AG04450 (cell line): ENCODE measurements at regions not wholly inside any gene's neighbourhood (a gene's known extent, or its start where the extent isn't known, plus 50 kb on each side); places are given as distances from the start of the nearest gene placed in this dataset.

Source experiments
- CTCF ChIA-PET: fragments of 300-600, 350-600 bp; formaldehyde crosslinking; extraction: SDS; loops from one replicate; lab custom pipeline; 2022; ENCODE audit warnings: antibody characterized with exemption, inconsistent platforms; lab: Charles Lee
- POLR2A ChIA-PET: fragments of 350-600 bp; formaldehyde crosslinking; extraction: SDS; loops from one replicate; lab custom pipeline; 2021; ENCODE audit warnings: antibody characterized with exemption, inconsistent platforms; lab: Yijun Ruan, JAX
- DNase-seq: peaks from one replicate; pipeline ENCODE4 v3.0.0-alpha.2; 2011; ENCODE audit warnings: low read depth, low spot score
- H3K27ac ChIP-seq: one replicate; pipeline ENCODE4 v1.5.1; 2012; ENCODE audit warnings: low read depth, low read length, control low read depth
- H3K27me3 ChIP-seq: one replicate; pipeline ENCODE4 v1.6.0; 2012; ENCODE audit warnings: low read length; ENCODE audit not compliant: control insufficient read depth, insufficient read depth
- H3K4me3 ChIP-seq: 2 replicates; pipeline ENCODE4 v1.5.1; 2011; ENCODE audit warnings: mild to moderate bottlenecking, low read depth, low read length, control low read depth
- H3K9me3 ChIP-seq: 2 replicates; pipeline ENCODE4 v1.5.1; 2012; ENCODE audit warnings: low read length; ENCODE audit not compliant: control insufficient read depth, insufficient read depth
- TF ChIP-seq, protein P1 (sequence below): IDR thresholded peaks from 2 replicates; pipeline ENCODE4 v1.5.1; 2011; ENCODE audit warnings: low read depth, low read length, control low read depth, inconsistent platforms

DNA sequence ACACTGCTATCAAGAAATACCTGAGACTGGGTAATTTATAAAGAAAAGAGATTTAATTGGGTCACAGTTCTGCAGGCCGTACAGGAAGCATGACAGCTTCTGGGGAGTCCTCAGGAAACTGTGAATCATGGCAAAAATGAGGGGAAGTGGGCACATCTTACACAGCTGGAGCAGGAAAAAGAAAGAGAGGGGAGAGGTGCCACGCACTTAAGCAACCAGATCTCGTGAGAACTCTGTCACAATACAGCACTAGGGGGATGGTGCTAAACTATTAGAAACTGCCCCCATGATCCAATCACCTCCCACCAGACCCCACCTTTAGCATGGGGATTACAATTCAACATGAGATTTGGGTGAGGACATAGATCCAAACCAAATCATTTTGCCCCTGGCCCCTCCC lies 105.5 kb upstream of the CPLX2 start:
- POLR2A ChIA-PET, result no interaction called here
- TF ChIP-seq, protein P1, sequence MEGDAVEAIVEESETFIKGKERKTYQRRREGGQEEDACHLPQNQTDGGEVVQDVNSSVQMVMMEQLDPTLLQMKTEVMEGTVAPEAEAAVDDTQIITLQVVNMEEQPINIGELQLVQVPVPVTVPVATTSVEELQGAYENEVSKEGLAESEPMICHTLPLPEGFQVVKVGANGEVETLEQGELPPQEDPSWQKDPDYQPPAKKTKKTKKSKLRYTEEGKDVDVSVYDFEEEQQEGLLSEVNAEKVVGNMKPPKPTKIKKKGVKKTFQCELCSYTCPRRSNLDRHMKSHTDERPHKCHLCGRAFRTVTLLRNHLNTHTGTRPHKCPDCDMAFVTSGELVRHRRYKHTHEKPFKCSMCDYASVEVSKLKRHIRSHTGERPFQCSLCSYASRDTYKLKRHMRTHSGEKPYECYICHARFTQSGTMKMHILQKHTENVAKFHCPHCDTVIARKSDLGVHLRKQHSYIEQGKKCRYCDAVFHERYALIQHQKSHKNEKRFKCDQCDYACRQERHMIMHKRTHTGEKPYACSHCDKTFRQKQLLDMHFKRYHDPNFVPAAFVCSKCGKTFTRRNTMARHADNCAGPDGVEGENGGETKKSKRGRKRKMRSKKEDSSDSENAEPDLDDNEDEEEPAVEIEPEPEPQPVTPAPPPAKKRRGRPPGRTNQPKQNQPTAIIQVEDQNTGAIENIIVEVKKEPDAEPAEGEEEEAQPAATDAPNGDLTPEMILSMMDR, result no peak

DNA sequence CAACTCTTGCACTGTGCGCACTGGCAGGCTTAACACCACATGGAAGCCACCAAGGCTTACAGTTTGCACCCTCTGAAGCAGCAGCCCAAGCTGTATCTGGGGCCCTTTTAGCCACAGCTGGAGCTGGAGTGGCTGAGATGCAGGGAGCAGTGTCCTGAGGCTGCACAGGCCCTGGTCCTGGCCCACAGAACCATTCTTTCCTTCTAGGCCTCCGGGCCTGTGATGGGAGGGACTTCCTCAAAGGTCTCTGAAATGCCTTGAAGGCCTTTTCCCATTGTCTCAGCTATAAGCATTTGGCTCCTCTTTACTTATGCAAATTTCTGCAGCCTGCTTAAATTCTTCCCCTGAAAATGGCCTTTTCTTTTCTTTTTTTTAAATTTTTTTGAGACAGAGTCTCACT lies 104.4 kb upstream of the CPLX2 start:
- H3K27ac ChIP-seq, result no peak overlapping the region
- H3K27me3 ChIP-seq, result no peaks in the 10 kb centered on the region
- H3K4me3 ChIP-seq, result no peak overlapping the region
- POLR2A ChIA-PET, result no interaction called here
- no peaks in the 10 kb centered on the region; the same call in 1 of the 2 replicates for H3K9me3 ChIP-seq
- TF ChIP-seq, protein P1, result no peak
- DNase-seq, result no peak
- CTCF ChIA-PET, result no interaction called here

More for the DNA sequence above, 105.5 kb upstream of the CPLX2 start:
- Histone ChIP-seq H3K27me3 (no peaks in the 10 kb centered on the region), H3K9me3 (no peaks in the 10 kb centered on the region; the same call in 1 of the 2 replicates), H3K4me3 (no peak overlapping the region), H3K27ac (no peak overlapping the region)
- no peak for DNase-seq
- CTCF ChIA-PET, result no interaction called here

DNA sequence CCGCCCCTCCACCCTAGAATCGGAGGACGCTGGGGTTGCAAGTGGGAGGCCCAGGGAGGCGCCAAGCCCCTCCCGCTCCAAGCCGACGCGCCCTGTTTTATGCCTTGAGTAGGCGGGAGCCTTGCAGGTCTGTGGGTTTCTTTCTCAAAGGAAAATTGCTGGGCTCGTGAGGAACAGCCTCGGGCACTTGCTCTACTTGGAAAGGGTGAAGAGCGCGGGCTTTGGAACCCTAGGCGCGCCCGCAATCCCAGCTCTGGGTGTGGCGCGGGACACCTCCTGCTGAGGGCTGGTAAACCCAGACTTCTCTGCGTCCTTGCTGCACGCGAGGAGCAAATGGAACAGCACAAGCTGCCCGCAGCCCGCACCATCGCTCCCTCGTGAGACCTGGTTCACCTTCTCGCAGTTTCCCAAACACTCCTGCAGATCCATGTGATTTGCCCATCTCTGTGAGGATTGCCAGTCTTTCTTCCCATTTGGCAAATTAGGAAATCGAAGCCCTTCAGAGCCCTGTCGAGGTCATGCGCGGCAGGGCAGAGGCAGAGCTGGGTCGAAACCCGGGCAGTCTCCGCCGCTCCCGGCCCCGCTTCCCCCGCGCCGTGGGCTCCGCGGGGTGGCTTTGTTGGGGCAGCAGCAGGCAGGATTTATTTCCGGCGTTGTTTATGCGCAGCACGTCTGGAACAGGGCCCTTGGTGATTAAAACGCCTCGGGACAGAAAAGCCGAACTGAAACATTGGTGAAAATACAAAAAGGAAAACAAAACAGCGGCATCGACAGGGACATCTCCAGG lies 98.4 kb upstream of the CPLX2 start:
- ChIA-PET CTCF (no interaction called here), POLR2A (no interaction called here)
- Histone ChIP-seq H3K4me3 (no peak overlapping the region), H3K9me3 (no peaks in the 10 kb centered on the region), H3K27me3 (peaks cover 13% of the 10 kb centered on the region), H3K27ac (no peak overlapping the region)
- DNase-seq, result no peak
- TF ChIP-seq, protein P1, result no peak

DNA sequence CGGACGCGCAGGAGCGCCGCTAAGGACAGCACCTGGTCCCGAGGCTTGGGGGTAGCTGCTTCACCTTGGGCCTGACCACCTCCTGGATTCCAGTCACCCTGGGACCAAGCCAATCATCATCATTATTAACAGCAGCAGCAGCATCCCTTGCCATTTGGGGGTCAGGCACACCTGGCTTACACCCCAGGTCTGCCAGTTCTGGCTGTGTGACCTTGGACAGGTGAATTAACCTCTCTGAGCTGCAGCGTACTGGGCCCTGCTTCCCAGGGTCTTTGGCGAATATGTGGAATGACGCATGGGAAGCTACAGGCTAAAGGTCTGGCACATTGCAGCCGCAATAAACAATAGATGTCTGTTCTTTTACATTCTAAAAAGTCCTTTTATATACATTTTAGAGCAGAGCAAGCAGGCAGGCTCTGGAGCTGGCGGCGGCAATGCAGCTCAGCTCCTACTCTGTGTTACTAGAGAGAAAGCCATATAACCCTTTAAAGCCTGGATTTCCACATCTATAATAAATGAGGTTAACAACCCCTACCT lies 97.8 kb upstream of the CPLX2 start:
- no peak overlapping the region for H3K27ac ChIP-seq
- H3K27me3 ChIP-seq, result peaks cover 13% of the 10 kb centered on the region
- no peak overlapping the region for H3K4me3 ChIP-seq
- no peak for DNase-seq
- H3K9me3 ChIP-seq, result no peaks in the 10 kb centered on the region
- CTCF ChIA-PET, result no interaction called here
- TF ChIP-seq, protein P1, result no peak
- POLR2A ChIA-PET, result no interaction called here

DNA sequence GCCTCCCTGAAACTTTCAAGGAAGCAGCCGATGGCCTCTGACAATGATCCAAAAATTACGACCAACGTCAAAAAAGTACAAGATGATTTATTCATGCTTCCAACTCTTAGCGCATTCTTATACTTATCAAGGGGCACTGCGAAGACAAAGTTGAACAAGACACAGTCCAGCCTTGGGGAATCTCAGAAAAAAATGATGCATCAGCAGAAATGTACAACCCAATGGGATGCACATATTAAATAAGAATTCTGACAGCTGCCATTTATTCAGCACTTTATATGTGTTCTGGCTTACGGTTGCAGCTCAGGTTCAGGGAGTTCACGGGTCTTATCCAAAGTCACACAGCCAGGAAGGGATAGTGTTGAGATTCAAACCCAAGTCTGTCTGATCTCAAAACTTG lies 96.0 kb upstream of the CPLX2 start:
- POLR2A ChIA-PET, result no interaction called here
- H3K27me3 ChIP-seq, result peaks cover 13% of the 10 kb centered on the region
- H3K9me3 ChIP-seq, result no peaks in the 10 kb centered on the region
- CTCF ChIA-PET, result no interaction called here
- no peak overlapping the region for H3K27ac ChIP-seq
- DNase-seq, result no peak
- H3K4me3 ChIP-seq, result no peak overlapping the region
- TF ChIP-seq, protein P1, result no peak
